ENCODE measurements at regions not wholly inside any gene's neighbourhood (a gene's known extent, or its start where the extent isn't known, plus 50 kb on each side); places are given as distances from the start of the nearest gene placed in this dataset.

DNA sequence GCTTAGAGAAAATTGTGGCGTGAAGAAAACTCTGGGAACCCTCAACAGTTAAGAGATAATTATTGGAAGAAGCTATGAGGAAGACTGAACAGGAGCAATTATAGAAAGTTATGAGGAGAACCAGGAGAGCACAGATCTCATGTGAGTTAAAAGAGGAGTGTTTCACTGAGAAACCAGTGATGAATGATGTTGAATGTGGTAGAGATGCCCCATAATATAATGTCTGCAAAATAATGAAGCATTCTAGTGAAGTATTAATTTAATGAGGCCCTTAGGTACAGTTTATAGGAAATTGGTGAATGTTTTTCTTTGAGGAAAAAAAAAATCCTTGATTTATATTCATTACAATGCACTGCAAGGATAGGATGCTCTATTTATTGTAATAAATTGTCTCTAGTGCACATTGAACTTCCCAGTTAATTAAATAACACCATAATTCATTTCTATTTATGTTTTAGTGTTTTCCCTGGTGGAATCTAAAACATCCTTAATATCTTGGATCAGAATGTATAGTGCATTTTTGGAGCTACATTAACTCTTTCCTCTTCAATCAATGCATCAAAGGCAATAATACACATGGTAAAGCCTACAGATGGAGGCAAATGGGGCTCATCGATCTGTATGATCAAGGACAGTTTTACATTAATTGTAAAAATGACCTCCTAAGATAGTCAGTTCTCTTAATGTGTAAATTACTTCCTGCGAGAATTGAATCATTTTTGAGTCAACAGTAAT is 91.4 kb upstream of the EYS start:
- DNase-seq (ENCODE audit: low spot score) (no peak), ATAC-seq (no peak)
- intact Hi-C loops (cut with DNase I): no loop called here

- no peak for DNase-seq (ENCODE audit: low spot score)
- ATAC-seq: no peak
- intact Hi-C loops (cut with DNase I): no loop called here
These were observed 83.6 kb upstream of the EYS start for GRCh38 chr6:65790666-65791065.

GRCh38 chr6:65787787-65788186 is 80.8 kb upstream of the EYS start:
- intact Hi-C loops (cut with DNase I): no loop called here
- DNase-seq (ENCODE audit: low spot score): no peak
- no peak for ATAC-seq

GRCh38 chr6:65786815-65787214 is 79.8 kb upstream of the EYS start:
- intact Hi-C loops (cut with DNase I): no loop called here
- no peak for DNase-seq (ENCODE audit: low spot score)
- no peak for ATAC-seq

- DNase-seq (ENCODE audit: low spot score): no peak
- intact Hi-C loops (cut with DNase I): no loop called here
- ATAC-seq: no peak
These were observed 73.7 kb upstream of the EYS start for GRCh38 chr6:65780691-65781090.

DNA sequence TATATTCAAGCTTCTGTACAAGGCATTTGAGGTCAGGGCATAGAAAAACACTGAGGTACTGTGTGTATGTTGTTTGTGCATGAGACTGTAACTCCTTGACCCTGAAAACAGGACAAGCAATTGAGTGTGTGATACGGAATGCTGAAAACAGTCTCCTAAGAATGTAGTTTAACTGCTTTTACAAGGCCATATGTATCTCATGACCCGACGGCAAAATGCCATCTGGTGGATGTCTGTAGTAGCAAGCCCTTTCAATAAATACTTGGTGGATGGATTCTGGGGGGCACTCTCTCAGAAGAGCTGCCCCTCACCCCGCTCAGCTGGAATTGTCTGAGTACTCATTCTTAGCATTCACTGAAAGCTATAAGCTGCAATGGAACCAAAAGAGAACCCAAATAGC is 69.3 kb upstream of the EYS start:
- ATAC-seq: no peak
- intact Hi-C loops (cut with DNase I): no loop called here
- DNase-seq (ENCODE audit: low spot score): no peak

- DNase-seq (ENCODE audit: low spot score): no peak
These were observed 64.9 kb upstream of the EYS start for GRCh38 chr6:65771946-65772345.

DNA sequence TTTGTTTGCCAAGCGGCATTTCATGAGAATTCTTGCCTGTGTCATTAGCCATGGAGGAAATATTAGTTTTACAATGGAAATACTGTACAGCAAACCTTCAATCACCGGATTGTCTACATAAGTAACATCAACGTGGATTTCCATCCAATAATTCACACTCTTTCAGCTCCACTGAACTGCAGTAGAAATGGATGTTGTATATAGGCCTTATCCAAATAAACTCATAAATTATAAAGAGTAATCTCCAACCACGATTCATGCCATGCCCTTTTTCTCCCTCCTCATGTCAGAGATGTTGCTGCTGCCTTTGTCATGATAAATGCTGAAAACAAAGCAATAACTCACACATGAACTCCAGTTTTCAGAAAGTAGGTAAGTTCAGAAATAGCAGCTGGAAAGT is 54.9 kb upstream of the EYS start:
- intact Hi-C loops (cut with DNase I): no loop called here
- ATAC-seq: no peak
- no peak for DNase-seq (ENCODE audit: low spot score)

More at GRCh38 chr6:65771946-65772345, 64.9 kb upstream of the EYS start:
- no peak for ATAC-seq
- intact Hi-C loops (cut with DNase I): no loop called here

DNA sequence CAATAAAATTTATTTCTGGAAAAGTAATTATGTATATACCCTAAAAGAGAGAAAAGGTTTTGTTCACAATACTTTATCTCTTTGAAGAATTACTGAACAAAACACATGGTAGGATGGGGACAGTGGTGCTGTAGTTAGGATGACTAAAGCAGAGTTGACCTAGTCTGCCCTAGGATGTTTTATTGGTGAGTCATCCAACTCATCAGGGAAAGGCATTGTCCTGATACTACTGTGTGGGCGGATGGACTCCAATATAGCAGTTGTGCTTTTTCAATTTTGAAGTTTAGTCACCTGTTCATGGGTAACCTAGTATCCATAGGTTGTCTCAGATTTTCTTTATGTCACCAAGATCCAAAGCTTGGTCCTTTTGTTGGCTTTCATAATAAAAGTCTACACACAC is 53.3 kb upstream of the EYS start:
- intact Hi-C loops (cut with DNase I): no loop called here

More for the DNA sequence above, 53.3 kb upstream of the EYS start:
- ATAC-seq: no peak
- no peak for DNase-seq (ENCODE audit: low spot score)
